Heart left ventricle (tissue), 13 donors: ENCODE measurements at regions not wholly inside any gene's neighbourhood (a gene's known extent, or its start where the extent isn't known, plus 50 kb on each side); places are given as distances from the start of the nearest gene placed in this dataset.

ENCODE experiments used
- POLR2A ChIP-seq, 2 donors: fragments of 450-650 bp; IDR thresholded peaks; one replicate each; pipeline ENCODE4 v1.6.1; 2017; ENCODE audit warnings: antibody characterized with exemption in 2 of 2, mild to moderate bottlenecking in 2 of 2, moderate library complexity in 2 of 2
- TF ChIP-seq, protein P1 (sequence below), 12 donors: fragments of 200-600 bp; sonication (generic) in 4 of 12; IDR thresholded peaks; one replicate each; pipeline versions ENCODE4 v1.5.0 to v1.8.0; 2018 to 2022; ENCODE audit warnings: antibody characterized with exemption in 12 of 12, mild to moderate bottlenecking in 5 of 12
- donor health status: ischemic (EF 13 %, LVEDD 7.1; RV severe dilation, severe dysfunction).
- donor health status: DM: no; HTN: yes; CAD: no.
- donor health status: DM: no; HTN: no; CAD: no.
- donor health status: ischemic (EF 25% LVEDD 6.9; RV normal size, moderate dysfunction).
- donor health status: ischemic (EF 25% LVEDD 5.7; RV mildly dilated, moderate dysfunction).
- donor health status: ischemic (EF 35%, LVEDD 5.7; RV mildly dilated, moderate dysfunction).
- donor health status: nonischemic (EF 11% LVEDD 7.7; RV severe dilation, severe dysfunction).
- donor health status: DM: yes; HTN: yes; CAD: no.
- donor health status: PGD.
- donor health status: ischemic (EF 29% LVEDD 5.4; RV normal size, mild dysfunction).
- donor health status: nonischemic (EF 23%, LVEDD 6.1; RV moderate dilation, normal function).

DNA sequence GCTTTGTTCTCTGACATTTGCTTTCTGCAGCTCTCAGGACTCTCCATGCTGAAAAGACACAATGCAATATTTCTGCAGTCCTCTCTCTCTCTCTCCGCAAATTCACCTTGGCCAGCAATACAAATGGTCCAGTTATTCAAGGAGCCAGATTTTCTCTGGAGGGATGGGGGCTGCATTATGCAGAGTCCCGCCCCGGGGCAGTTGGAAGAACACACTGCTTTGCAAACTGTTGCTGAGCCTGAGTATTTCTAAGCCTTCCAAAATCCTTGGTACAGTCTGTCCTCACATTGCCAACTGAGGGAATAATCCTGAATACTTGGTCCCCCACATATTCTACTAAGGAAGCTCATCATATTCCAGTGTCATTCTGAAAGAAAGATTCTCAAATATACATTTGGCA is 94.3 kb upstream of the ZC3H12C start:
- no peak for TF ChIP-seq POLR2A (IDR thresholded peaks at IDR 0.05)
- TF ChIP-seq, protein P1, sequence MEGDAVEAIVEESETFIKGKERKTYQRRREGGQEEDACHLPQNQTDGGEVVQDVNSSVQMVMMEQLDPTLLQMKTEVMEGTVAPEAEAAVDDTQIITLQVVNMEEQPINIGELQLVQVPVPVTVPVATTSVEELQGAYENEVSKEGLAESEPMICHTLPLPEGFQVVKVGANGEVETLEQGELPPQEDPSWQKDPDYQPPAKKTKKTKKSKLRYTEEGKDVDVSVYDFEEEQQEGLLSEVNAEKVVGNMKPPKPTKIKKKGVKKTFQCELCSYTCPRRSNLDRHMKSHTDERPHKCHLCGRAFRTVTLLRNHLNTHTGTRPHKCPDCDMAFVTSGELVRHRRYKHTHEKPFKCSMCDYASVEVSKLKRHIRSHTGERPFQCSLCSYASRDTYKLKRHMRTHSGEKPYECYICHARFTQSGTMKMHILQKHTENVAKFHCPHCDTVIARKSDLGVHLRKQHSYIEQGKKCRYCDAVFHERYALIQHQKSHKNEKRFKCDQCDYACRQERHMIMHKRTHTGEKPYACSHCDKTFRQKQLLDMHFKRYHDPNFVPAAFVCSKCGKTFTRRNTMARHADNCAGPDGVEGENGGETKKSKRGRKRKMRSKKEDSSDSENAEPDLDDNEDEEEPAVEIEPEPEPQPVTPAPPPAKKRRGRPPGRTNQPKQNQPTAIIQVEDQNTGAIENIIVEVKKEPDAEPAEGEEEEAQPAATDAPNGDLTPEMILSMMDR (IDR thresholded peaks at IDR 0.05), result no peak
